ENCODE measurements at regions not wholly inside any gene's neighbourhood (a gene's known extent, or its start where the extent isn't known, plus 50 kb on each side); places are given as distances from the start of the nearest gene placed in this dataset.
"Not testable (repeated sequence)": the region's sequence is repeated elsewhere in the genome, so short reads cannot be mapped to it uniquely, and the experiment has no call there.

- no peak for DNase-seq (ENCODE audit: low read depth)
- no peak overlapping the region for H3K4me3 ChIP-seq (ENCODE audit: low read depth, low read length)
- TF ChIP-seq, protein P1, sequence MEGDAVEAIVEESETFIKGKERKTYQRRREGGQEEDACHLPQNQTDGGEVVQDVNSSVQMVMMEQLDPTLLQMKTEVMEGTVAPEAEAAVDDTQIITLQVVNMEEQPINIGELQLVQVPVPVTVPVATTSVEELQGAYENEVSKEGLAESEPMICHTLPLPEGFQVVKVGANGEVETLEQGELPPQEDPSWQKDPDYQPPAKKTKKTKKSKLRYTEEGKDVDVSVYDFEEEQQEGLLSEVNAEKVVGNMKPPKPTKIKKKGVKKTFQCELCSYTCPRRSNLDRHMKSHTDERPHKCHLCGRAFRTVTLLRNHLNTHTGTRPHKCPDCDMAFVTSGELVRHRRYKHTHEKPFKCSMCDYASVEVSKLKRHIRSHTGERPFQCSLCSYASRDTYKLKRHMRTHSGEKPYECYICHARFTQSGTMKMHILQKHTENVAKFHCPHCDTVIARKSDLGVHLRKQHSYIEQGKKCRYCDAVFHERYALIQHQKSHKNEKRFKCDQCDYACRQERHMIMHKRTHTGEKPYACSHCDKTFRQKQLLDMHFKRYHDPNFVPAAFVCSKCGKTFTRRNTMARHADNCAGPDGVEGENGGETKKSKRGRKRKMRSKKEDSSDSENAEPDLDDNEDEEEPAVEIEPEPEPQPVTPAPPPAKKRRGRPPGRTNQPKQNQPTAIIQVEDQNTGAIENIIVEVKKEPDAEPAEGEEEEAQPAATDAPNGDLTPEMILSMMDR (IDR thresholded peaks at IDR 0.05; ENCODE audit: control insufficient read depth, extremely low read depth, insufficient read depth) = no peak
Measured at GRCh38 chr18:56453631-56454030, 184.8 kb downstream of the TXNL1 start.

- no peak for DNase-seq (ENCODE audit: low read depth)
- TF ChIP-seq, protein P1 (IDR thresholded peaks at IDR 0.05; ENCODE audit: control insufficient read depth, extremely low read depth, insufficient read depth) = no peak
- H3K4me3 ChIP-seq (ENCODE audit: low read depth, low read length) = no peak overlapping the region
Measured at GRCh38 chr18:56451188-56451587, 187.2 kb downstream of the TXNL1 start.

DNA sequence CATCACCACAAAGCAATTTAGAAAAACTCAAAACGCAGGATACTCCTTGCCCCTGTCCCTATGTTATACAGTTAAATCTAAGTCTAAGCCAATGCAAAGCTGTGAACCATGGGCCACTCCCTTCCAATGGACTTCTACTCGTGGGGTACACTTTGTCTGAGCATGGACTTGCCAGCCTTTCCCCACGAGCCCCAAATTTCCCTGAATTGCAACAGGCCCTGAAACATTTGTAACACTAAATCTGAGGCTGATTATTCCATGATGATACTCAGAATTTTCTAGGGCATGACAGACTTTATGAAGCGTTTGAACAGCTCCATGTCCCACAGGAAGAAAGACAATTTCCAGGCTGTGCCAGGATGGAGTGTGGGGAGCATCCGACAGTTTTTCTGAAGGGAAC is 189.6 kb downstream of the TXNL1 start:
- H3K4me3 ChIP-seq (ENCODE audit: low read depth, low read length) = no peak overlapping the region
- DNase-seq (ENCODE audit: low read depth) = no peak
- TF ChIP-seq, protein P1 (IDR thresholded peaks at IDR 0.05; ENCODE audit: control insufficient read depth, extremely low read depth, insufficient read depth) = no peak

- no peak overlapping the region for H3K4me3 ChIP-seq (ENCODE audit: low read depth, low read length)
- no peak for DNase-seq (ENCODE audit: low read depth)
- TF ChIP-seq, protein P1 (IDR thresholded peaks at IDR 0.05; ENCODE audit: control insufficient read depth, extremely low read depth, insufficient read depth) = no peak
Measured at GRCh38 chr18:56445422-56445821, 193.0 kb downstream of the TXNL1 start.

DNA sequence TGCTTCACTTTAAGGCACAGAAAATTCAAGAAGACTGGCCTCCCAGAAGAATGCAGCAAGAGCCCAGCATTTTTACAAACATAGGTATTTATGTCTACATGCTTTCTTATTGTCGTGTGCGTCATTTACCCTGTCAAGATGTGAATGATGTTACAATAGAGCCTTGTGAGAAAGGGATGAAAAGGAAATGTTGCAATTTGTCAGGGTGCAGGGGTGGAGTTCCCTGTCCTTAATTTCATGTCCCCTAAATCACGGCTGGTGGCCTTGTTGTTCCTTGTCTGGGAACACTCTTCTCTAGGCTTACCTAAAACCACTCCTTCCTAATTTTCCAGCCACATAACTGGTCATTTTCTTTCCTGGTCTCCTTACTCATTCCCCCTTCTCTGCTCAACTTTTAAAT is 194.2 kb downstream of the TXNL1 start:
- no peak for DNase-seq (ENCODE audit: low read depth)
- TF ChIP-seq, protein P1 (IDR thresholded peaks at IDR 0.05; ENCODE audit: control insufficient read depth, extremely low read depth, insufficient read depth) = no peak
- H3K4me3 ChIP-seq (ENCODE audit: low read depth, low read length) = no peak overlapping the region

DNA sequence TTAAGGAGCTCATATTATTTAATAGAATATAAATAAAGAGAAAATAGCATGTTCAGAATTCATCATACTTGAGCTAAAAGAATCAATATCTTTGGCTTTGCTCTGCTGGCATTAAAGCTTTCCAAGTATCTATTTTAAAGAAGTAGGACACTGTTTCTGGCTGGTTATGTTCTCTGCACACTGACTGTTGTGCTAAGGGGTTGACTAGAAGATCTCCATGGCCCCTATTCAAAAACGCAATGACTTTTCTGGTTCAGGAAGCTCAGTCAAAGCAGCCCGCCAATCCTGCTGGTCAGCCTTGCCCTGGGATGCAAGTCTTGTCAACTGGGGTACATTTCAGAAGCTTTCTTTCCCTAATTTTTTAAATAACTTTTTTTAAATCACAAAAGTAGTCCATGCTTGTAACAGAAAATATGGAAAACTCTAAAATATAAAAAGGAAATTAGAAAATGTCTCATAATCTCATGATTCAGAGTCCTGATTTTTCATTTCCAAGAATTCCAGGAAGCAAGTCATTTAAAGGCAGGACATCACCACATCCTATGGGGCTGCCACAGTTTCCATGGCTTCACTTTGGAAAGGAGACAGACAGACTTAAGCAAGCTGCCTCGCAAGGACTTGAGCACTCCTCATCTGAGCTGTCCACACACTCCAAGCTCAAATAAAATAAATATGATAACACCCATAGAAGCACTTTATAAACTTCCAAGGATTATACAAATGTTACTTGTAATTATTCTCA is 195.1 kb downstream of the TXNL1 start:
- no peak overlapping the region for H3K4me3 ChIP-seq (ENCODE audit: low read depth, low read length)
- DNase-seq (ENCODE audit: low read depth) = no peak

DNA sequence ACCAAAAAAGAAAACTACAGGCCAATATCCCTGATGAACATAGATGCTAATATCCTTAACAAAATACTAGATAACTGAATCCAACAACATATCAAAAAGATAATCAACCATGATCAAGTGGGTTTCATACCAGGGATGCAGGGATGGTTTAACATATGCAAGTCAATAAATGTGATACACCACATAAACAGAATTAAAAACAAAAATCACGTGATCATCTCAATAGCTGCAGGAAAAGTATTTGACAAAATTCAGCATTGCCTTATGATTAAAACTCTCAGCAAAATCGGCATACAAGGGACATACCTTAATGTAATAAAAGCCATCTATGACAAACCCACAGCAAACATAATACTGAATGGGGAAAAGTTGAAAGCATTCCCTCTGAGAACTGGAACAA is 199.9 kb downstream of the TXNL1 start:
- not testable (repeated sequence) for DNase-seq (ENCODE audit: low read depth); H3K4me3 ChIP-seq (ENCODE audit: low read depth, low read length)

More for the DNA sequence above, 195.1 kb downstream of the TXNL1 start:
- TF ChIP-seq, protein P1 (IDR thresholded peaks at IDR 0.05; ENCODE audit: control insufficient read depth, extremely low read depth, insufficient read depth) = no peak

Data from LNCaP clone FGC (cell line).